HCT116 (cell line): ENCODE measurements at regions not wholly inside any gene's neighbourhood (a gene's known extent, or its start where the extent isn't known, plus 50 kb on each side); places are given as distances from the start of the nearest gene placed in this dataset.

Experiments
- CEBPB ChIP-seq: IDR thresholded peaks from 2 replicates; pipeline ENCODE4 v1.6.1; 2012; ENCODE audit warnings: low read depth
- EGR1 ChIP-seq: IDR thresholded peaks from 2 replicates; pipeline ENCODE4 v1.6.1; 2012; ENCODE audit warnings: low read depth
- EZH2 ChIP-seq: fragments of 200-600 bp; sonication (generic); IDR thresholded peaks from 2 replicates; pipeline ENCODE4 v1.6.1; 2017; ENCODE audit warnings: antibody characterized with exemption, mixed run types
- EZH2phosphoT487 ChIP-seq: fragments of 200-600 bp; IDR thresholded peaks from 2 replicates; pipeline ENCODE4 v1.6.1; 2018; ENCODE audit warnings: antibody characterized with exemption, borderline replicate concordance
- FOSL1 ChIP-seq: IDR thresholded peaks from 2 replicates; pipeline ENCODE4 v1.6.1; 2012; ENCODE audit warnings: low read depth
- JUND ChIP-seq: IDR thresholded peaks from 2 replicates; pipeline ENCODE4 v1.6.1; 2012
- POLR2A ChIP-seq: IDR thresholded peaks from 2 replicates; pipeline ENCODE4 v1.7.0; 2011; ENCODE audit warnings: borderline replicate concordance; ENCODE audit not compliant: insufficient read depth, insufficient read length; ENCODE audit errors: extremely low read depth
- POLR2AphosphoS5 ChIP-seq: IDR thresholded peaks from 2 replicates; pipeline ENCODE4 v1.6.1; 2011; ENCODE audit warnings: mild to moderate bottlenecking, low read depth, low read length, moderate library complexity
- YY1 ChIP-seq: IDR thresholded peaks from 2 replicates; pipeline ENCODE4 v1.6.1; 2011; ENCODE audit warnings: low read length, low read depth, moderate library complexity, mild to moderate bottlenecking; ENCODE audit not compliant: insufficient replicate concordance; ENCODE audit errors: extremely low read depth
- ZNF274 ChIP-seq: fragments of 200-500 bp; sonication (Bioruptor generic); IDR thresholded peaks from 2 replicates; pipeline ENCODE4 v1.6.1; 2014; ENCODE audit warnings: mild to moderate bottlenecking, low read depth, low read length, inconsistent platforms
- TF ChIP-seq, protein P1 (sequence below): IDR thresholded peaks from 2 replicates; pipeline ENCODE4 v1.6.1; 2012
- TF ChIP-seq, protein P2 (sequence below), 3 experiments: fragments of 200-600 bp in 1 of 3; sonication (generic) in 1 of 3; IDR thresholded peaks in 2 of 3; conservative IDR thresholded peaks in 1 of 3; 2 replicates each; pipeline ENCODE4 v1.5.1; 2012 to 2017; ENCODE audit warnings: low read depth in 2 of 3, low read length in 2 of 3, antibody characterized with exemption in 1 of 3, borderline replicate concordance in 1 of 3, control low read depth in 1 of 3, mild to moderate bottlenecking in 1 of 3, mixed read lengths in 1 of 3, mixed run types in 1 of 3, moderate library complexity in 1 of 3; ENCODE audit not compliant: insufficient read depth in 1 of 3
- TF ChIP-seq, protein P3 (sequence below): IDR thresholded peaks from 2 replicates; pipeline ENCODE4 v1.6.1; 2012; ENCODE audit warnings: low read depth

DNA sequence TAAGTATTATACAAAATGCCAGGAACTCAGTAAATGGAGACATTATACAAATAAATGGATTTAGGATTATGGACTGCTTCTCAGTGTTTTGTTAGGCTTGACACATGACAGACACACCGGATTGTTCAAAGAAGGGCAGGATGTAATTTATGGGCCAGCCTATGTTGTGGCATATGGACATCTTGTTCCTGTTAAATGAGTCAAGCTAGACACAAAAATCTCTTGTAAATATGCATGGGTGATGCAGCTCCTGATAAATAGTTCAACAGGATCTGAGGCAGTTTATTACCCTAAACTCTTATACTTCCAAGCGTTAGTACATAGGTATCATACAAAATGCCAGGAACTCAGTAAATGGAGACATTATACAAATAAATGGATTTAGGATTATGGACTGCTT is 502.3 kb downstream of the TBC1D4 start:
- TF ChIP-seq, protein P1, sequence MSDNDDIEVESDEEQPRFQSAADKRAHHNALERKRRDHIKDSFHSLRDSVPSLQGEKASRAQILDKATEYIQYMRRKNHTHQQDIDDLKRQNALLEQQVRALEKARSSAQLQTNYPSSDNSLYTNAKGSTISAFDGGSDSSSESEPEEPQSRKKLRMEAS = no peak
- no peak for TF ChIP-seq YY1
- TF ChIP-seq CEBPB = no peak
- no peak for TF ChIP-seq EGR1
- TF ChIP-seq, protein P2, sequence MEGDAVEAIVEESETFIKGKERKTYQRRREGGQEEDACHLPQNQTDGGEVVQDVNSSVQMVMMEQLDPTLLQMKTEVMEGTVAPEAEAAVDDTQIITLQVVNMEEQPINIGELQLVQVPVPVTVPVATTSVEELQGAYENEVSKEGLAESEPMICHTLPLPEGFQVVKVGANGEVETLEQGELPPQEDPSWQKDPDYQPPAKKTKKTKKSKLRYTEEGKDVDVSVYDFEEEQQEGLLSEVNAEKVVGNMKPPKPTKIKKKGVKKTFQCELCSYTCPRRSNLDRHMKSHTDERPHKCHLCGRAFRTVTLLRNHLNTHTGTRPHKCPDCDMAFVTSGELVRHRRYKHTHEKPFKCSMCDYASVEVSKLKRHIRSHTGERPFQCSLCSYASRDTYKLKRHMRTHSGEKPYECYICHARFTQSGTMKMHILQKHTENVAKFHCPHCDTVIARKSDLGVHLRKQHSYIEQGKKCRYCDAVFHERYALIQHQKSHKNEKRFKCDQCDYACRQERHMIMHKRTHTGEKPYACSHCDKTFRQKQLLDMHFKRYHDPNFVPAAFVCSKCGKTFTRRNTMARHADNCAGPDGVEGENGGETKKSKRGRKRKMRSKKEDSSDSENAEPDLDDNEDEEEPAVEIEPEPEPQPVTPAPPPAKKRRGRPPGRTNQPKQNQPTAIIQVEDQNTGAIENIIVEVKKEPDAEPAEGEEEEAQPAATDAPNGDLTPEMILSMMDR (IDR thresholded peaks at IDR 0.05 in 2 of 3, conservative IDR thresholded peaks at IDR 0.05 in 1 of 3; ENCODE audit: borderline replicate concordance in 1 of 3, insufficient read depth in 1 of 3, low read depth in 2 of 3, low read length in 2 of 3) = no peak
- no peak for TF ChIP-seq EZH2
- no peak for TF ChIP-seq POLR2AphosphoS5
- TF ChIP-seq EZH2phosphoT487 = no peak
- no peak for TF ChIP-seq POLR2A
- TF ChIP-seq, protein P3, sequence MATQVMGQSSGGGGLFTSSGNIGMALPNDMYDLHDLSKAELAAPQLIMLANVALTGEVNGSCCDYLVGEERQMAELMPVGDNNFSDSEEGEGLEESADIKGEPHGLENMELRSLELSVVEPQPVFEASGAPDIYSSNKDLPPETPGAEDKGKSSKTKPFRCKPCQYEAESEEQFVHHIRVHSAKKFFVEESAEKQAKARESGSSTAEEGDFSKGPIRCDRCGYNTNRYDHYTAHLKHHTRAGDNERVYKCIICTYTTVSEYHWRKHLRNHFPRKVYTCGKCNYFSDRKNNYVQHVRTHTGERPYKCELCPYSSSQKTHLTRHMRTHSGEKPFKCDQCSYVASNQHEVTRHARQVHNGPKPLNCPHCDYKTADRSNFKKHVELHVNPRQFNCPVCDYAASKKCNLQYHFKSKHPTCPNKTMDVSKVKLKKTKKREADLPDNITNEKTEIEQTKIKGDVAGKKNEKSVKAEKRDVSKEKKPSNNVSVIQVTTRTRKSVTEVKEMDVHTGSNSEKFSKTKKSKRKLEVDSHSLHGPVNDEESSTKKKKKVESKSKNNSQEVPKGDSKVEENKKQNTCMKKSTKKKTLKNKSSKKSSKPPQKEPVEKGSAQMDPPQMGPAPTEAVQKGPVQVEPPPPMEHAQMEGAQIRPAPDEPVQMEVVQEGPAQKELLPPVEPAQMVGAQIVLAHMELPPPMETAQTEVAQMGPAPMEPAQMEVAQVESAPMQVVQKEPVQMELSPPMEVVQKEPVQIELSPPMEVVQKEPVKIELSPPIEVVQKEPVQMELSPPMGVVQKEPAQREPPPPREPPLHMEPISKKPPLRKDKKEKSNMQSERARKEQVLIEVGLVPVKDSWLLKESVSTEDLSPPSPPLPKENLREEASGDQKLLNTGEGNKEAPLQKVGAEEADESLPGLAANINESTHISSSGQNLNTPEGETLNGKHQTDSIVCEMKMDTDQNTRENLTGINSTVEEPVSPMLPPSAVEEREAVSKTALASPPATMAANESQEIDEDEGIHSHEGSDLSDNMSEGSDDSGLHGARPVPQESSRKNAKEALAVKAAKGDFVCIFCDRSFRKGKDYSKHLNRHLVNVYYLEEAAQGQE = no peak
- TF ChIP-seq JUND = no peak
- no peak for TF ChIP-seq FOSL1
- TF ChIP-seq ZNF274 = no peak
